ENCODE measurements at regions not wholly inside any gene's neighbourhood (a gene's known extent, or its start where the extent isn't known, plus 50 kb on each side); places are given as distances from the start of the nearest gene placed in this dataset.

GRCh38 chr13:63693696-63694095, 2278.0 kb upstream of the PCDH20 start:
- no peak for DNase-seq (ENCODE audit: low spot score)

- DNase-seq (ENCODE audit: low spot score) = no peak
These were observed 2275.8 kb upstream of the PCDH20 start for GRCh38 chr13:63691474-63691873.

GRCh38 chr13:63690672-63691071, 2275.0 kb upstream of the PCDH20 start:
- no peak for DNase-seq (ENCODE audit: low spot score)

GRCh38 chr13:63684822-63685221, 2269.2 kb upstream of the PCDH20 start:
- DNase-seq (ENCODE audit: low spot score) = no peak

- DNase-seq (ENCODE audit: low spot score) = no peak
These were observed 2265.1 kb upstream of the PCDH20 start for GRCh38 chr13:63680704-63681103.

- DNase-seq (ENCODE audit: low spot score) = no peak
These were observed 2255.6 kb upstream of the PCDH20 start for GRCh38 chr13:63671296-63671695.

- DNase-seq (ENCODE audit: low spot score) = no peak
These were observed 2235.7 kb upstream of the PCDH20 start for GRCh38 chr13:63651394-63651793.

- no peak for DNase-seq (ENCODE audit: low spot score)
These were observed 2227.9 kb upstream of the PCDH20 start for GRCh38 chr13:63643543-63643942.

- DNase-seq (ENCODE audit: low spot score) = no peak
These were observed 2220.8 kb upstream of the PCDH20 start for GRCh38 chr13:63636316-63636993.

- no peak for DNase-seq (ENCODE audit: low spot score)
These were observed 2216.7 kb upstream of the PCDH20 start for GRCh38 chr13:63632321-63632720.

GRCh38 chr13:63631006-63631405, 2215.4 kb upstream of the PCDH20 start:
- DNase-seq (ENCODE audit: low spot score) = no peak

GRCh38 chr13:63629591-63629990, 2213.9 kb upstream of the PCDH20 start:
- DNase-seq (ENCODE audit: low spot score) = no peak

- no peak for DNase-seq (ENCODE audit: low spot score)
These were observed 2212.7 kb upstream of the PCDH20 start for GRCh38 chr13:63628310-63628709.

- no peak for DNase-seq (ENCODE audit: low spot score)
These were observed 2210.2 kb upstream of the PCDH20 start for GRCh38 chr13:63625869-63626268.

GRCh38 chr13:63614874-63615612, 2199.4 kb upstream of the PCDH20 start:
- DNase-seq (ENCODE audit: low spot score) = no peak

GRCh38 chr13:63607153-63607552, 2191.5 kb upstream of the PCDH20 start:
- no peak for DNase-seq (ENCODE audit: low spot score)

- no peak for DNase-seq (ENCODE audit: low spot score)
These were observed 2190.3 kb upstream of the PCDH20 start for GRCh38 chr13:63605962-63606361.

GRCh38 chr13:63605403-63605802, 2189.8 kb upstream of the PCDH20 start:
- DNase-seq (ENCODE audit: low spot score) = no peak

GRCh38 chr13:63595811-63596210, 2180.2 kb upstream of the PCDH20 start:
- no peak for DNase-seq (ENCODE audit: low spot score)

- no peak for DNase-seq (ENCODE audit: low spot score)
These were observed 2170.8 kb upstream of the PCDH20 start for GRCh38 chr13:63586467-63586866.

- DNase-seq (ENCODE audit: low spot score) = no peak
These were observed 2163.1 kb upstream of the PCDH20 start for GRCh38 chr13:63578796-63579195.

GRCh38 chr13:63567031-63567430, 2151.4 kb upstream of the PCDH20 start:
- no peak for DNase-seq (ENCODE audit: low spot score)

- DNase-seq (ENCODE audit: low spot score) = no peak
These were observed 2138.5 kb upstream of the PCDH20 start for GRCh38 chr13:63554157-63554556.

- no peak for DNase-seq (ENCODE audit: low spot score)
These were observed 2136.1 kb upstream of the PCDH20 start for GRCh38 chr13:63551731-63552130.
